ENCODE measurements at regions not wholly inside any gene's neighbourhood (a gene's known extent, or its start where the extent isn't known, plus 50 kb on each side); places are given as distances from the start of the nearest gene placed in this dataset.

- H3K4me3 Mint-ChIP-seq (ENCODE audit: low read depth) = no peak overlapping the region
- no peaks in the 10 kb centered on the region for H3K36me3 Mint-ChIP-seq (ENCODE audit: low read depth)
- H3K9me3 Mint-ChIP-seq = no peaks in the 10 kb centered on the region
- intact Hi-C loops (cut with micrococcal nuclease) = no loop called here
- H3K27me3 Mint-ChIP-seq (ENCODE audit: low read depth) = peaks cover 3% of the 10 kb centered on the region
- no peak overlapping the region for H3K27ac Mint-ChIP-seq
- no peak for DNase-seq (ENCODE audit: low spot score)
- H3K4me1 Mint-ChIP-seq (ENCODE audit: low read depth) = no peaks in the 10 kb centered on the region
Observed at GRCh38 chr2:238502088-238502810, 75.5 kb downstream of the ASB1 start.

DNA sequence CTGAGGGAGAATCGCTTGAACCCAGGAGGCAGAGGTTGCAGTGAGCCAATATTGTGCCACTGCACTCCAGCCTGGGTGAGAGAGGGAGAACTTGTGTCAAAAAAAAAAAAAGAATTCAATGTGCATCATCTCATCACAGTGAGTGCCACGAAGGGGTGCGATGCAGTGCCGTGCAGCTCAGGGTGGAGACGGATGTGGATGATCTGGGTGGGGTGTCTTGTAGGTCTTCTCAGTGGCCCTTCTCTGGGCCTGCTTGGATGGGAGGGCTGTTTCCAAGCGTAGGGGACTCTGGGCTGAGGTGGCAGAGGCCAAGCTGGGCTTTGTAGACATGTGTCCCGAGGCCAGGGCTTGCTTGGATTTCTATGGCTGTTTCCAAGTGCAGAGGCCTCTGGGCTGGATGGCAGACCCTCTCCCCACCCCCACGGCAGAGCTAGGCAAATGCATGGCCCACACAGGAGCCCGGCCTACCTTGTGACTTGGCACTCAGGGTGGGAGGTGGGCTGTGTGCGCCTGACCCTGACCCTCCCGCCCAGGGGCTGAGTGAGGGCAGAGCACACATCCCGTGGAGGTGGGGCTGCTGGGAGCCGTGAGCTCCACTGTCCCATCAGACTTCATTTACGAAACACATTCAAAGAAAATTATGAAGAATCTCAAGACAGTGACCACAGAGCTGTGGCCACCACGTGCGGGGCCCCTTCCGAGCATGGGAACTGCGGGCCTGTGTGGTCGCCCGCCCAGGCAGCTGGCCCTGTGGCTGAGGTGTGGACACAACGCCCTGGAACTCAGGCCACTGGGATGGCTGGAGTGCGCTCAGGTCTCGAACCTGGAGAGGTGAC, 76.4 kb downstream of the ASB1 start:
- intact Hi-C loops (cut with micrococcal nuclease) = no loop called here
- Mint-ChIP-seq H3K4me3 (ENCODE audit: low read depth) (no peak overlapping the region), H3K27me3 (ENCODE audit: low read depth) (peaks cover 3% of the 10 kb centered on the region), H3K27ac (no peak overlapping the region), H3K4me1 (ENCODE audit: low read depth) (no peaks in the 10 kb centered on the region), H3K9me3 (no peaks in the 10 kb centered on the region), H3K36me3 (ENCODE audit: low read depth) (no peaks in the 10 kb centered on the region)
- no peak for DNase-seq (ENCODE audit: low spot score)

GRCh38 chr2:238504181-238504931, 77.6 kb downstream of the ASB1 start:
- Mint-ChIP-seq H3K27me3 (ENCODE audit: low read depth) (peaks cover 3% of the 10 kb centered on the region), H3K27ac (no peak overlapping the region), H3K9me3 (no peaks in the 10 kb centered on the region)

GRCh38 chr2:238505119-238505891, 78.6 kb downstream of the ASB1 start:
- intact Hi-C loops (cut with micrococcal nuclease) = no loop called here
- H3K36me3 Mint-ChIP-seq (ENCODE audit: low read depth) = no peaks in the 10 kb centered on the region
- peaks cover 3% of the 10 kb centered on the region for H3K27me3 Mint-ChIP-seq (ENCODE audit: low read depth)
- DNase-seq (ENCODE audit: low spot score) = peak; percentile 20
- no peaks in the 10 kb centered on the region for H3K4me1 Mint-ChIP-seq (ENCODE audit: low read depth)
- no peak overlapping the region for H3K4me3 Mint-ChIP-seq (ENCODE audit: low read depth)
- H3K9me3 Mint-ChIP-seq = no peaks in the 10 kb centered on the region
- H3K27ac Mint-ChIP-seq = no peak overlapping the region

More at GRCh38 chr2:238504181-238504931, 77.6 kb downstream of the ASB1 start:
- no peaks in the 10 kb centered on the region for H3K36me3 Mint-ChIP-seq (ENCODE audit: low read depth)
- intact Hi-C loops (cut with micrococcal nuclease) = no loop called here
- DNase-seq (ENCODE audit: low spot score) = no peak
- H3K4me1 Mint-ChIP-seq (ENCODE audit: low read depth) = no peaks in the 10 kb centered on the region
- no peak overlapping the region for H3K4me3 Mint-ChIP-seq (ENCODE audit: low read depth)

DNA sequence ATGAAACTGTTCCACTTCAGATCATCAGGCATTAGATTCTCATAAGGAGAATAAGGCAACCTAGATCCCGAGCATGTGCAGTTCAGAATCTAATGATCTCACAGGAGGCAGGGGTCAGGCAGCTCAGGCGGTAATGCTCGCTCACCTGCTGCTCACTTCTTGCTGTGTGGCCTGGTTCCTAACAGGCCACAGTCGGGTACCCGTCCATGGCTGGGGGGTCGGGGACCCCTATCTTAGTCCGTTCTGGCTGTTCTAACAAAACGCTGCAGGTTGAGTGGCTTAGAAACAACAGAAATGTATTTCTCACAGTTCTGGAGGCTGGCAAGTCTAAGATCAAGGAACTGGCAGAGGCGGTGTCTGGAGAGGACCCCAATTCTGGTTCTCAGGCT, 79.2 kb downstream of the ASB1 start:
- Mint-ChIP-seq H3K4me3 (ENCODE audit: low read depth) (no peak overlapping the region), H3K4me1 (ENCODE audit: low read depth) (no peaks in the 10 kb centered on the region), H3K27me3 (ENCODE audit: low read depth) (peaks cover 3% of the 10 kb centered on the region), H3K9me3 (no peaks in the 10 kb centered on the region), H3K27ac (no peak overlapping the region), H3K36me3 (ENCODE audit: low read depth) (no peaks in the 10 kb centered on the region)
- no peak for DNase-seq (ENCODE audit: low spot score)
- intact Hi-C loops (cut with micrococcal nuclease) = no loop called here

GRCh38 chr2:238506371-238507068, 79.8 kb downstream of the ASB1 start:
- Mint-ChIP-seq H3K4me3 (ENCODE audit: low read depth) (no peak overlapping the region), H3K4me1 (ENCODE audit: low read depth) (no peaks in the 10 kb centered on the region), H3K27me3 (ENCODE audit: low read depth) (peaks cover 3% of the 10 kb centered on the region), H3K36me3 (ENCODE audit: low read depth) (no peaks in the 10 kb centered on the region), H3K27ac (no peak overlapping the region), H3K9me3 (no peaks in the 10 kb centered on the region)
- DNase-seq (ENCODE audit: low spot score) = no peak
- intact Hi-C loops (cut with micrococcal nuclease) = no loop called here

- no peaks in the 10 kb centered on the region for H3K9me3 Mint-ChIP-seq
- intact Hi-C loops (cut with micrococcal nuclease) = no loop called here
- no peaks in the 10 kb centered on the region for H3K4me1 Mint-ChIP-seq (ENCODE audit: low read depth)
- no peak overlapping the region for H3K27ac Mint-ChIP-seq
- H3K4me3 Mint-ChIP-seq (ENCODE audit: low read depth) = no peak overlapping the region
- peaks cover 3% of the 10 kb centered on the region for H3K27me3 Mint-ChIP-seq (ENCODE audit: low read depth)
- H3K36me3 Mint-ChIP-seq (ENCODE audit: low read depth) = no peaks in the 10 kb centered on the region
- DNase-seq (ENCODE audit: low spot score) = no peak
Observed at GRCh38 chr2:238507836-238508235, 81.1 kb downstream of the ASB1 start.

DNA sequence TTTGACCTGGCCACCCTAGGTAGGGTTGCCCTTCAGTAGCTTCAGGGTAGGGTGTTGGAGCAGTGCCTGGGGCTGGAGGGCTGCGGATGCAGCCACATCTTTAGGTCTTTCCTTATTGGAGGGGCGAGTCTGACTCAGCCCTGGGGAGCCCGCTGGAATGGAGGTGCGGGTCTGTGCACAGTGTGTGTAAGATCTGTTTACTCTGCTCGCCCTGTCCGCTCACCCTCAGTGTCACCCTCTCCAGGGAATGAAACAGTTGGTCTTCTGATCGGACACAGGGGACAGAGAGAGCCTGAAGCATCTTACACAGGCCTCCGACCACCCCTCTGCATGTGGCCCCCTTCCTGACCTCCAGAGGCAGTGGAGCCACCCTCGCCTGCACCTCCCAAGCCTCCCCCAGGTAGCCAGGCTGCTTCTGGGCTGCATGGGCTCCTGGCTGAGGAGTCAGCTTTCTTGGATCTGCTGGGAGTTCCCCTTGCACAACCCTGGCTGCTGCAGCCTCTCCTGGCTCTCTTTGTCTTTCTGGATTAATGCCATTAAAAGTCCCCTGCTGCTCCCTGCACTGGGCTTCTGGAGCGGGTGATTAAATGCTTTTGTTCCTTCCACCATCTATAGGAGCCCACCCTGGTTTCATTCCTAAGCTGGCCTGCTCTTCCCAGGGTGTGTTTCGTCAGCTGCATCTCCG, 82.6 kb downstream of the ASB1 start:
- no peak for DNase-seq (ENCODE audit: low spot score)
- Mint-ChIP-seq H3K9me3 (no peaks in the 10 kb centered on the region), H3K27ac (no peak overlapping the region), H3K4me3 (ENCODE audit: low read depth) (no peak overlapping the region), H3K4me1 (ENCODE audit: low read depth) (no peaks in the 10 kb centered on the region), H3K36me3 (ENCODE audit: low read depth) (no peaks in the 10 kb centered on the region), H3K27me3 (ENCODE audit: low read depth) (peaks cover 3% of the 10 kb centered on the region)
- intact Hi-C loops (cut with micrococcal nuclease) = no loop called here

DNA sequence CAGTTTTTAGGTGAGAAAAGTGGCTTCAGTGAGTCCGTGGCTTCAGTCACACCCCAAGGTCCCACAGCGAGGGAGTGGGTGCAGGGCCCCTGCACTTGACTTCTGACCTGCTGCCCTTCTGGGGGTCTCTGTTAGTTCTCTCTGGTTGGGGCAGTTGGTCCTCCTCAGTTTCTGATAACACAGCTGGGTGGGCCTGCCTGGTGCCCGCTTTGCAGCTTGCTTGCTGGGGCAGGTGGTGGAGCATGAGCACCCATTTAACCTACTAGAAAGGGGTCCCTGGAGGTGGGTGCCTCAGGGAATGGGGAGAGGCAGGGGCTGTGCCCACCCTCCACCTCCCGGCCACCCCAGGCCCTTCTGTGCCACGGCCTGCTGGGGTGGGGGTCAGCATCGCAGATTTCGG, 83.2 kb downstream of the ASB1 start:
- intact Hi-C loops (cut with micrococcal nuclease) = no loop called here
- Mint-ChIP-seq H3K9me3 (no peaks in the 10 kb centered on the region), H3K27ac (no peak overlapping the region), H3K36me3 (ENCODE audit: low read depth) (no peaks in the 10 kb centered on the region), H3K4me1 (ENCODE audit: low read depth) (no peaks in the 10 kb centered on the region), H3K4me3 (ENCODE audit: low read depth) (no peak overlapping the region), H3K27me3 (ENCODE audit: low read depth) (peaks cover 3% of the 10 kb centered on the region)
- DNase-seq (ENCODE audit: low spot score) = no peak

GRCh38 chr2:238510911-238511613, 84.3 kb downstream of the ASB1 start:
- DNase-seq (ENCODE audit: low spot score) = no peak
- Mint-ChIP-seq H3K36me3 (ENCODE audit: low read depth) (no peaks in the 10 kb centered on the region), H3K9me3 (peaks cover 2% of the 10 kb centered on the region), H3K4me1 (ENCODE audit: low read depth) (no peaks in the 10 kb centered on the region), H3K27ac (no peak overlapping the region), H3K27me3 (ENCODE audit: low read depth) (peaks cover 6% of the 10 kb centered on the region), H3K4me3 (ENCODE audit: low read depth) (no peak overlapping the region)
- intact Hi-C loops (cut with micrococcal nuclease) = no loop called here

- peaks cover 7% of the 10 kb centered on the region for H3K9me3 Mint-ChIP-seq
- DNase-seq (ENCODE audit: low spot score) = no peak
- intact Hi-C loops (cut with micrococcal nuclease) = no loop called here
- peaks cover 6% of the 10 kb centered on the region for H3K27me3 Mint-ChIP-seq (ENCODE audit: low read depth)
- H3K36me3 Mint-ChIP-seq (ENCODE audit: low read depth) = no peaks in the 10 kb centered on the region
- H3K4me1 Mint-ChIP-seq (ENCODE audit: low read depth) = no peaks in the 10 kb centered on the region
- H3K4me3 Mint-ChIP-seq (ENCODE audit: low read depth) = no peak overlapping the region
- no peak overlapping the region for H3K27ac Mint-ChIP-seq
Observed at GRCh38 chr2:238511614-238511950, 84.9 kb downstream of the ASB1 start.

All from activated T-helper 2 cell treated with anti-CD3 and anti-CD28 coated beads, Interferon-gamma antibody, Interleukin-2, Interleukin-4, amounts not matched to agents 10 μg/mL and 5 μg/mL and 100 μg/mL, durations not matched to agents 14 hours and 24 hours and 36 hours (primary cell).